Sciatic nerve (tissue), 2 donors: ENCODE measurements at regions not wholly inside any gene's neighbourhood (a gene's known extent, or its start where the extent isn't known, plus 50 kb on each side); places are given as distances from the start of the nearest gene placed in this dataset.

Source experiments
- ATAC-seq: fragments of 200-7000 bp; cut with Tn5 transposase; one replicate; pipeline ENCODE4 v1.9.1; 2020; ENCODE audit warnings: mild to moderate bottlenecking, moderate library complexity
- DNase-seq: peaks from one replicate; pipeline ENCODE4 v3.0.0-alpha.2; 2020; ENCODE audit warnings: low spot score
- intact Hi-C: fragments of 100-400 bp; cut with DNase I; formaldehyde crosslinking; loops from one replicate; pipeline ENCODE4 v1.14.2; 2022
- donor health status: DM: no; HTN: no; CAD: no.
- donor health status: DM: no; HTN: no; CAD: no.

DNA sequence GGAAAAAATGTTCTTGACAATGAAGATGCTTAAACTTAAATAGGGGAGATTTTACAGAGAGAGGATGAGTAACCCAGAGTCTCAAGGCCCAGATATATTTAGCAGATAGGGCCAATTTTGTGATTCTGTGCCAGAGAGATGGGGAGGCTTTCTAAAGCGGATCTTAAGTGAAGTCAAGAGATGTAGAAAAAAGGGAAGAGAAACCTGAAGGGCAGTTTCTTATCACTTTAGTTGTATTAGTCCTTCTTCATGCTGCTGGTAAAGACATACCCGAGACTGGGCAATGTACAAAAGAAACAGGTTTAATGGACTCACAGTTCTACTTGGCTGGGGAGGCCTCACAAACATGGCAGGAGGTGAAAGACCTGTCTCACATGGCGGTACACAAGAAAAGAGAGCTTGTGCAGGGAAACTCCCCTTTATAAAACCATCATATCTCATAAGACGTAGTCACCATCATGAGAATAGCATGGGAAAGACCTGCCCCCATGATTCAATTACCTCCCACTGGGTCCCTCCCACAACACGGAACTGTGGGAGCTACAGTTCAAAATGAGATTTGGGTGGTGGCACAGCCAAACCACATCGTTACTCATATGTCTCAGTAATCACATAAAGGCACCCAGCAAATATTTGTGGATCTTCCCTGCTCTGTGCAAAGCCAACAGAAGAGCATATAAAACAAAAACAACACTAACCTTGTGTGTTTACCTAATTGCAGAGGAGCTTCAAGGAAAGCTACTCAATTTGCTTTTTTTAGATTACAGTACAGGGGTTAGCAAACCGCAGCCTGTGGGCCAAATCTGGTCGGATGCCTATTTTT, 102.6 kb upstream of the MYCBP2 start:
- no peak for DNase-seq
- ATAC-seq: no peak
- intact Hi-C loops: no loop called here

GRCh38 chr13:77425705-77426104, 98.8 kb upstream of the MYCBP2 start:
- ATAC-seq (no peak), DNase-seq (no peak)
- intact Hi-C loops: no loop called here

DNA sequence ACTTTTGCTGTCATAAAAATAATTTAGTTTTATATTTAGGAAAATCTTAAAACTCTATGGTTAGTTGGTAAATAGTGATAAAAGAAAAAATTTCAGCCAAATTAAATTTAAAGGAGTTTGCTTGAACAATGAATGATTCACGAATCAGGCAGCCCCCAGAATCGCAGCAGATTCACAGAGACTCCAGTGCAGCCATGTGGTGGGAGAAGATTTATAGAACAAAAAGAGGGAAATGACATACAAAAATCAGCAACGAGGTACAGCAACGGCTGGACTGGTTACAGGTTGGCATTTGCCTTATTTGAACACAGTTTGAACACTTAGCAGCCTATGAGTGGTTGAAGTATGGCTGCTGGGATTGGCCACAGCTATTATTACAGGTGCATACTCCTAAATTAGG, 96.4 kb upstream of the MYCBP2 start:
- intact Hi-C loops: no loop called here
- ATAC-seq (no peak), DNase-seq (no peak)

DNA sequence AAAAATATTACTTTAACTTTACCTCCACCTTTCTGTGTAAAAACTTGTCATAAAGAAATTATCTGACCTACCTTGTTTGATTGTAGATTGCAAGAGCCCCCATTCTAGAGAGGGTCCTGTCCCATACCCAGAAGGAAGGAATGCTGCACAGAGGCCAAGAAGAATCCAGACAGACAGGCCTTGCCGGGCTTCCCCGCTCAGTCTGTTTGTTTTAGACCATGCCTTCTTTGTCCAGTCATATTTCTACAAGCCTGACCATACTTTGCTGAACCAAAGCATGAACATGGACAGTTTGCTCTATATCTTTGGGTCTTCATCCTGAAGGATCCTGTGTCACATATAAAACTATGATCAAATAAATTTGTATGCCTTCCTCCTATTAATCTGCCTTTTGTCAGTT, 95.8 kb upstream of the MYCBP2 start:
- DNase-seq: no peak
- no peak for ATAC-seq

DNA sequence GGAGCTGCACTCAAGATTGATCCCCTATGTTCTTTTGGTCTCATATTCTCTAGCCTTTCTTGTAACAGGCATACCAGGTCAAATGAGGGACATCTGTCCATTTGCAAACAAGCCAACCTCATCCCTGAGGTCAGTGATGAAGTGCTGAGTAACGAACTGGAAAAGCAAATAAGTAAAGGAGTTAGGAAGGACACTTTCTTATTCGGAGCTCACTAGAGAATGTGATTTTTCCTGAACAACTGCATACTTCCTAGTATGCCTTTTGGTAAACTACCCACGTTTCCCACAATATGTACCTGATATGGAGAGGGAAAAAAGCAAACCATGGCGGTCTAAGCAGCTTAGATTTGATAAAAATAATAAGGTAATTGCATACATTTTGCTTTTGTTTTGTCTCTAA, 91.0 kb upstream of the MYCBP2 start:
- intact Hi-C loops: no loop called here
- ATAC-seq (no peak), DNase-seq (no peak)

More for the DNA sequence above, 95.8 kb upstream of the MYCBP2 start:
- intact Hi-C loops: no loop called here

DNA sequence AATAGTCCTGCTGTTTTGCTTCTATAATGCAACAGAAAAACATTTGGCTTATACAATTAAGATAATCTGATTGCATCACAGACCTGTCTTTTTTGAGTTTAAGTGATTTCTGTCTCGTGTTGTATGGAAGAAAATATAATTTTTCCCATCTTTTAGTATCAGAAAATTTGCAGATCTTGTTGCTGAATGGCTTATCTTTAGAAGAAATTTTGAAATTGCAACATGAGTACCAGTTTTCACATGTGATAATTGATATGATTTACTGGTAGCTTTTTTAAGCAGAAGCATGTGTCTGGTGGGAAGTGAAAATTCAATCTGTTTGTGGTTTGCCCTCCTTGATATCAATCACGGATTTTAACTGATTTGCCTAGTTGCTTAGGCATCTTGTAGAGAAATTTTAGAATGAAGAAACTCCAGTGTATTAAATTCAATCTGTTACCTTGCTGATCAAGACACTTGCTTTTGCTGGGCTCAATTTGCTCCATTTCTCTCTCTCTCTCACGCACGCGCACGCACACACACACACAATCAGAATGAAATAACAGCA, 89.8 kb upstream of the MYCBP2 start:
- ATAC-seq: peak; percentile 44
- intact Hi-C loops: no loop called here
- no peak for DNase-seq

- DNase-seq: no peak
- ATAC-seq: peak; percentile 64
- intact Hi-C loops: no loop called here
Measured at GRCh38 chr13:77415253-77416071, 88.6 kb upstream of the MYCBP2 start.

- DNase-seq: no peak
- no peak for ATAC-seq
- intact Hi-C loops: no loop called here
Measured at GRCh38 chr13:77412860-77413259, 86.0 kb upstream of the MYCBP2 start.

GRCh38 chr13:77412116-77412635, 85.3 kb upstream of the MYCBP2 start:
- ATAC-seq: no peak
- DNase-seq: no peak
- intact Hi-C loops: no loop called here

GRCh38 chr13:77409412-77409811, 82.5 kb upstream of the MYCBP2 start:
- DNase-seq (no peak), ATAC-seq (no peak)
- intact Hi-C loops: no loop called here

GRCh38 chr13:77406644-77407440, 79.9 kb upstream of the MYCBP2 start:
- intact Hi-C loops: no loop called here

DNA sequence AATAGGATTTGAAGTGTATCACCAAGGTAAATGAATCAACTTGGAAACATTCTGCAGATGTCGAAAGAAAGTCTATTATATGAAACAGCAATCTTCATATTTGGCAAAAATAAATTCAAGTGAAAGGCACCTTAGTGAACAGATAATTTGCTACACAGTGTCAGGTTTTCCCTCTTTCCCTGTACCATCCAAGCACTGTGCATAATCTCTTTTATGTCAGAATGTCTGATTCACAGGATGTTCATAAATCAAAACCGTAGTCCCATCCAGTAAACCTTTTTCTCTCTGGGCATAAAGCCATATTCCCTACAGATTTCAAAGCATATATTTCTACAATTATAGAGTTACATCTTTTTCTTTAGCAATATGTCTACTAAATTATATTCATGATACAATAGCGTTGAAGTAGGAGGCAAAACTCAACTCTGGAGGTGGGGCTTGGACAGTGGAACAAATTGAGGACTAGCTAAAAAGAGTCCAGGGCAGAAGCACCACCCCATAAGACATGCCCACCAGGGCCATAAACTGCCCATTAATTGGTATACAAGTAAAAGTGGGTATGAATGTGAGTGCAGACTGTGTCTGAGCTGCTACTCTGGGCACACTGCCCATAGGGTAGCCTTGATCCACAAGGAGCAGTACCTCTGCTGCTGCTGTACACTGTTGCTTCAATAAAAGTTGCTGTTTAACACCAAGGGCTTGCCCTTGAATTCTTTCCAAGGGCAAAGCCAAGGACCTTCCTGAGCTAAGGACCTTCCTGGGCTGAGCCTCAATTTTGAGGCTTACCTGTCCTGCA, 72.1 kb upstream of the MYCBP2 start:
- intact Hi-C loops: no loop called here
- ATAC-seq (no peak), DNase-seq (no peak)

More at GRCh38 chr13:77406644-77407440, 79.9 kb upstream of the MYCBP2 start:
- ATAC-seq (no peak), DNase-seq (no peak)

DNA sequence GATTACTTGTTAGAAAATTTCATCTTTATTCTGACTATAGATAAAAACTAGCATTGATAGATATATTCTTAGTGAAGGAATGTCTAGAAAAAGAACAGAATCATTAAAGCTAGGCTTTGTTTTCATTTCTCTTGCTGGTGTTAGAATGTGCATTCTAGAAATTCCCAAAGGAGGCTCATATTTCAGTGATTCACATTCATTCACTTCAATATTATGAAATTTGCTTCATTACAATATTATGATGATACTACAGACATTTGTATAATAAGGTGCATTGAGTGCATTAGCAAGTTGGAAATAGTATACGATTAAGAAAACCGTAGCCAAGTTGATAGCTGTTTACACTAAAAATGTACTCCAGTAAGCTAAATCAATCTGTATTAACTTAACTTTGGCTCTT, 70.7 kb upstream of the MYCBP2 start:
- intact Hi-C loops: no loop called here
- ATAC-seq: peak; percentile 42
- no peak for DNase-seq

DNA sequence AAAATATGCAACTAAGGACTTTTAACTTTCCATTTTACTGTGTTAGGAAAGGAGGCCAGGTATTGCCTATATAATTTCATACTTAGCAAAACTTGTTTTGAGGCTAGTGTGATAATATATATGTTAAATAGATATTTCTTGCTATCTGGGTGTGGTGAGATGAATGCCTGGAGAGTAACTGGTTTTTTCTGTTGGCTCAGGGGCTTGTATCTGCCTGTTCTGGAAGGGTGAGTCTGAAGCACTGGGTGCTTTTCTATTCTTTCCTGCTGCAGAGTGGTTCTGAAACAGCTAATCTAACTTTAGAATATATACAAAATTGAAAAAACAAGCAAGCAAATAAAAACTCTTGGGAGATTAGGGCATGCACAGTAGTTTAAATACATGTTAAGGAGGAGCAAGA, 64.6 kb upstream of the MYCBP2 start:
- no peak for ATAC-seq
- intact Hi-C loops: no loop called here
- no peak for DNase-seq

GRCh38 chr13:77390391-77390790, 63.5 kb upstream of the MYCBP2 start:
- intact Hi-C loops: no loop called here
- DNase-seq (no peak), ATAC-seq (peak; percentile 62)

DNA sequence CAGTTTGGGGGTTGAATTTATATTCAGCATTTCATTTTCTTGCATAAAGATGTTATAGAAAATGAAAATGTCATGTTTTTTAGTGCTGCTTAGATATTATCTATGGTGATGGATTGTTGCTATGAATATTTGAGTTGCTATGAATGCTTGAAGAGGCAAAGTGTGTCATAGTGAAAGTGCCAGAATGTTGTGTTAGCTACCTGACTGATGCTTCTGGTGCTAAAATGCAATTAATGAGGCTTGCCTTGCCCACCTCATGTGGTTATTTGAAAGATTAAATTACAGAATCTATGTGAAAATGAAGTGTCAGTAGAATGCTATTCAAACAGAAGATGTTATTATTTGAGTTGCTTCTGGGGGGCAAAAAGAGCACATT, 62.7 kb upstream of the MYCBP2 start:
- intact Hi-C loops: no loop called here
- DNase-seq (no peak), ATAC-seq (no peak)

- ATAC-seq (no peak), DNase-seq (no peak)
- intact Hi-C loops: no loop called here
Measured at GRCh38 chr13:77388944-77389624, 62.2 kb upstream of the MYCBP2 start.
